Right lobe of liver (tissue), 6 donors: ENCODE measurements at regions not wholly inside any gene's neighbourhood (a gene's known extent, or its start where the extent isn't known, plus 50 kb on each side); places are given as distances from the start of the nearest gene placed in this dataset.

ENCODE experiments used
- ATAC-seq, 4 donors: fragments of 200-7000 bp; cut with Tn5 transposase; one replicate each; pipeline ENCODE4 v1.9.1; 2020; ENCODE audit warnings: mild to moderate bottlenecking in 4 of 4, moderate library complexity in 4 of 4
- DNase-seq, 3 donors: peaks; one replicate each; pipeline ENCODE4 v3.0.0-alpha.2; 2020
- H3K27ac ChIP-seq, 3 donors: fragments of 200-600 bp; one replicate each; pipeline ENCODE4 v1.8.0; 2022
- H3K27me3 ChIP-seq, 2 donors: fragments of 200-600 bp; one replicate each; pipeline ENCODE4 v1.8.0; 2022
- H3K36me3 ChIP-seq, 4 donors: fragments of 200-600 bp; sonication (generic) in 1 of 4; one replicate each; pipeline versions ENCODE4 v1.5.1 to v1.8.0; 2017 to 2022; ENCODE audit warnings: control low read depth in 1 of 4
- H3K4me1 ChIP-seq, 4 donors: fragments of 200-600 bp; sonication (generic) in 1 of 4; one replicate each; pipeline versions ENCODE4 v1.5.1 to v1.8.0; 2017 to 2022; ENCODE audit warnings: control low read depth in 1 of 4
- H3K4me3 ChIP-seq, 3 donors: fragments of 200-600 bp; one replicate each; pipeline ENCODE4 v1.8.0; 2022
- H3K9me3 ChIP-seq, 4 donors: fragments of 200-600 bp; sonication (generic) in 1 of 4; one replicate each; pipeline versions ENCODE4 v1.5.1 to v1.8.0; 2017 to 2022; ENCODE audit warnings: control low read depth in 1 of 4
- CTCF ChIP-seq, 4 donors: fragments of 200-600 bp in 3 of 4; fragments of 450-650 bp in 1 of 4; IDR thresholded peaks; one replicate each; pipeline versions ENCODE4 v1.5.1 to v1.8.0; 2016 to 2022; ENCODE audit warnings: antibody characterized with exemption in 4 of 4, mild to moderate bottlenecking in 2 of 4
- POLR2A ChIP-seq: fragments of 450-650 bp; IDR thresholded peaks from one replicate; pipeline ENCODE4 v1.6.1; 2017; ENCODE audit warnings: antibody characterized with exemption, mild to moderate bottlenecking
- WGBS: methylation state at CpG from one replicate; pipeline ENCODE4 v1.1.6; 2018; ENCODE audit warnings: low coverage, low lambda C conversion rate; ENCODE audit not compliant: insufficient coverage; ENCODE audit errors: missing lambda C conversion rate; 5-methylcytosine and 5-hydroxymethylcytosine counted together
- intact Hi-C, 2 donors: fragments of 100-400 bp; cut with DNase I; formaldehyde crosslinking; loops; one replicate each; pipeline versions ENCODE4 v1.11.2 to v1.14.1; 2022
- donor health status: DM: no; HTN: yes; CAD: no.
- donor health status: DM: no; HTN: no; CAD: no.
- donor health status: DM: no; HTN: no; CAD: no.
- donor health status: DM: no; HTN: yes; CAD: no.
- donor health status: DM: no; HTN: yes; CAD: no.

GRCh38 chr16:52697971-52698370 lies 151.0 kb upstream of the TOX3 start:
- no peaks in the 10 kb centered on the region for H3K4me1 ChIP-seq
- DNase-seq (no peak), ATAC-seq (no peak)
- TF ChIP-seq POLR2A (no peak), CTCF (IDR thresholded peaks at IDR 0.05) (no peak)
- no peak overlapping the region for H3K4me3 ChIP-seq
- H3K36me3 ChIP-seq, result no peaks in the 10 kb centered on the region
- intact Hi-C loops, result no loop called here
- no peaks in the 10 kb centered on the region for H3K9me3 ChIP-seq
- H3K27me3 ChIP-seq, result no peaks in the 10 kb centered on the region
- H3K27ac ChIP-seq, result no peak overlapping the region

- Histone ChIP-seq H3K4me3 (no peak overlapping the region), H3K27me3 (no peaks in the 10 kb centered on the region), H3K36me3 (no peaks in the 10 kb centered on the region), H3K27ac (no peak overlapping the region), H3K4me1 (no peaks in the 10 kb centered on the region), H3K9me3 (no peaks in the 10 kb centered on the region)
- 80% methylated on average over 1 of the region's 3 CpGs for WGBS
- ATAC-seq, result no peak
- no peak for TF ChIP-seq POLR2A
- TF ChIP-seq CTCF (IDR thresholded peaks at IDR 0.05), result no peak
- intact Hi-C loops, result no loop called here
- no peak for DNase-seq
Measured at GRCh38 chr16:52696126-52696525, 149.2 kb upstream of the TOX3 start.

GRCh38 chr16:52690468-52690867 lies 143.5 kb upstream of the TOX3 start:
- ATAC-seq (no peak), DNase-seq (no peak)
- Histone ChIP-seq H3K9me3 (no peaks in the 10 kb centered on the region), H3K27ac (no peak overlapping the region), H3K27me3 (no peaks in the 10 kb centered on the region), H3K4me1 (no peaks in the 10 kb centered on the region), H3K36me3 (no peaks in the 10 kb centered on the region), H3K4me3 (no peak overlapping the region)
- TF ChIP-seq POLR2A (no peak), CTCF (IDR thresholded peaks at IDR 0.05) (no peak)
- WGBS, result 56% methylated on average over 1 of the region's 1 CpG
- intact Hi-C loops, result no loop called here

GRCh38 chr16:52680993-52681392 lies 134.1 kb upstream of the TOX3 start:
- Histone ChIP-seq H3K4me3 (no peak overlapping the region), H3K4me1 (peaks cover 0 to 3% (median 0%) of the 10 kb centered on the region in 4 donors), H3K27me3 (no peaks in the 10 kb centered on the region), H3K36me3 (no peaks in the 10 kb centered on the region), H3K27ac (no peak overlapping the region), H3K9me3 (no peaks in the 10 kb centered on the region)
- WGBS, result no CpG with 5 or more reads among the region's 1 CpG
- ATAC-seq (no peak), DNase-seq (no peak)
- intact Hi-C loops, result no loop called here
- TF ChIP-seq CTCF (IDR thresholded peaks at IDR 0.05) (no peak), POLR2A (no peak)

GRCh38 chr16:52677501-52677900 lies 130.6 kb upstream of the TOX3 start:
- no peaks in the 10 kb centered on the region for H3K36me3 ChIP-seq
- TF ChIP-seq CTCF (IDR thresholded peaks at IDR 0.05) (no peak), POLR2A (no peak)
- 10% methylated on average over 2 of the region's 2 CpGs for WGBS
- peaks cover 0 to 3% (median 0%) of the 10 kb centered on the region in 4 donors for H3K4me1 ChIP-seq
- no peak overlapping the region for H3K27ac ChIP-seq
- no peaks in the 10 kb centered on the region for H3K9me3 ChIP-seq
- no peak overlapping the region for H3K4me3 ChIP-seq
- no peaks in the 10 kb centered on the region for H3K27me3 ChIP-seq
- intact Hi-C loops, result no loop called here
- ATAC-seq, result peak in 3 of 4 donors; percentile 34 to 44 (median 41)
- peak in 1 of 3 donors; percentile 23 for DNase-seq
